Stimulated activated CD8-positive, alpha-beta memory T cell treated with anti-CD3 and anti-CD28 coated beads, Interleukin-15, amount 100 ng/mL, for 1 hour (primary cell): ENCODE measurements at regions not wholly inside any gene's neighbourhood (a gene's known extent, or its start where the extent isn't known, plus 50 kb on each side); places are given as distances from the start of the nearest gene placed in this dataset.
"Not testable (repeated sequence)": the region's sequence is repeated elsewhere in the genome, so short reads cannot be mapped to it uniquely, and the experiment has no call there.

Experiments
- DNase-seq: peaks from one replicate; pipeline ENCODE4 v3.0.0-alpha.2; 2020; ENCODE audit warnings: low read depth

- no peak for DNase-seq
These were observed 423.1 kb downstream of the BCOR start for GRCh38 chrX:39674490-39675161.

- no peak for DNase-seq
These were observed 422.6 kb downstream of the BCOR start for GRCh38 chrX:39675162-39675553.

DNA sequence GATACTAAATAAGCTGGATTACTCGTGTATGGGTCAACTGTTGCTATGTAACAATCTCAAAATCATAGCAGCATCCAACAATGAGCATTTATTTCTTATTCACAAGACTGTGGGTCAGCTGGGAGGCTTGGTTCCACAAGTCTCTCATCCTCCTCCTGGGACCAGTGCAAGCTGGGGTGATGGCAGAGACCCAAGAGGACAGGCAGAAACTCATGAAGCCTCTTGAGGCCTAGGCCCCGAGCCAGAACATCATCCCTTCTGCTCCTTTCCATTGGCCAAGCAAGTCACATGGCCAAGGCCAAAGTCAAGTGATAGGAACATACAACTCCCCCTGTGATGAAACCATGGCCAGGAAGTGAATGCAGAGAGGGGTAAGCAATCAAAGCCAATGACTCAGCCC, 422.1 kb downstream of the BCOR start:
- no peak for DNase-seq

DNA sequence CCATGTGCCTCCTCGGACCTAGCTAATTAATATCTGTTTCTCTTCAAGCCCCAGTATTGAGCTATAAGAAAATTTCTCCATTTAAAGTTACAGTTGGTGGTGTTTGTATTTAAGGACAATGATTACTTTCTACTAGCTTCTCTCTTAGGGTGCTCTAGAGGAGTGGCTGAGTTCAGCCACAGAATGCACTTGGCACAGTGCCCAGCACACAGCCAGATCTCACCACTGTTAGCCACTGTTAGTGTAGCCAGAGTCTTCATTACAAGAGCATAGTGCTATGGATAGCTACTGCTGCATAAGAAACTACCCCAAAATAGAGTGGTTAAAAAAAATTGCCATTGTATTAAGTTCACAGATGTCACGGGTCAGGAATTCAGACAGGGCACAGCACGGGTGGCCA, 421.3 kb downstream of the BCOR start:
- DNase-seq, result no peak

DNA sequence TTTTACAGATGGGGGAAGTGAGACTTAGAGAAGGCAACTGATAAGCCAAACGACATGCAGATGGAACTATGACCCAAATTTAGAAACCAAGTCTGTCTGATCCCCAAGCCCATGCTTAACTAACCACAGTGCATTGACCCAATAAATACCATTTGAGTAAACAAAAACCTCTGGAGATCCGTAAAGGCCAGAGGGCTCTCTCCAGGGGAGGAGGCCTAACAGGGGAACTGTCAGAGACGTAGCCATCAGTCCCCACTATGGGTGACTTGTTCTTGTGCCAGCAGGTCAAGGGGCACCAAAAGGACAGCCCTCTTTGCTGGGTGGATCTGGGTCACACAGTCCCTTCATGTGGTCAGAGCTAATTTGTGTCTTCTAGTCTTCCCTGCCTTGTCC, 420.2 kb downstream of the BCOR start:
- DNase-seq, result no peak

DNA sequence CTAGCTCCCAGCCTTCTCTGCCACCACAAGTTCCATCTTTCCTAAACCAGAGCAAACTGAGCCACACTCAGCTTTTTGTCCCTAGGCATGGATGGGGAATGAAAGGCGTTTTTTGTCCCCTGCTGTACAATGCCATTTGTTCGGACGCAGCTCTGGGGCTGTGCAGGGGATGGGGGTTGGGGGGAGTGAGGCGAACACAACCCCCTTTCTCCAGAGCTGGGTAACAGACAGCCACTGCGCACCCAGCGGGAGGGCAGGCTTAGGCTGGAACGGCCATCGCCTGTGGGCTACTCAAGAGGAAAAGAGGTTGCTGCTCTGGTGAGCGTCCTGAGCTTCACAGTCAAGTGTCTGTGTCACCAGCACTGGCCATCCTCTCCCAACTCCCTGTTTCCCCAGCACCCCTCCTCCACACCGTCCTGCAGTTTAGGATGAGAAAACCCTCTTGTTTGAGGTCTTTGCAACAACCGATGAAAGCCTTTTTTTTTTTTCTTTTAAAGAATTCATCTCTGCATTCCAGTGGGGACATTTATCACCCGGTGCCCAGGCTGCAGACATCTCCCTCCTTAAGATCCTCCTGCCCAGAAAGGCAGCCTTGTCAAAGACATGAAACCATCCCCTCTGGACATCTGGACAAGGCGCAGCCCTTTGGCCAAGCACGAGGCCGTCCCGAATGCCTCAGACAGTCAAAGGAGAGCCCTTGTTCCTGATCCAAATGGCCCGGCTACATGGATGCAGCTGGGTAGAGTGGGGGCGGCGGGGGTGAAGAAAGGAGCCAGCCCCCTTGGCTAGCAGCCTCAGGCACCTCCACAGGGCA, 419.6 kb downstream of the BCOR start:
- no peak for DNase-seq

DNA sequence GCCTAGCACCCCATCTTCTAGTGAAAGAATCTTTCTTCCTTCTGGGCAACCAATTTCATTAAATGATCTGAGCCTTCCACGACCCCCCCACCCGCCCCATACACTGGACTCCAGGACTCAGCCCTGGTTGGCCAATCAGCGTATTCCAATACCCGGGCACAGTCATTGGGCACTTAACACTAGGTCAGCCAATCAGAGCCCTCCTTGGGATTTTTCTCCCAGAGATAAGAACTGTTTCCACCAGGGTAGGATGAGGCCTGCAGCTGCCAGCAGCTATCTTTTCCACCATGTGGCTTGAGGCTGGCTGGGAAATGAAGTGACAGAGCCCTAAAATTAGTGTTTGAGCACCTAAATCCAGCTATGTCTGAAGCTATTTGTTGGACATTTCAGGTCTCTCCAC, 418.8 kb downstream of the BCOR start:
- DNase-seq, result no peak

- DNase-seq, result no peak
These were observed 418.1 kb downstream of the BCOR start for GRCh38 chrX:39679497-39680157.

GRCh38 chrX:39681885-39682284, 415.9 kb downstream of the BCOR start:
- DNase-seq, result no peak

DNA sequence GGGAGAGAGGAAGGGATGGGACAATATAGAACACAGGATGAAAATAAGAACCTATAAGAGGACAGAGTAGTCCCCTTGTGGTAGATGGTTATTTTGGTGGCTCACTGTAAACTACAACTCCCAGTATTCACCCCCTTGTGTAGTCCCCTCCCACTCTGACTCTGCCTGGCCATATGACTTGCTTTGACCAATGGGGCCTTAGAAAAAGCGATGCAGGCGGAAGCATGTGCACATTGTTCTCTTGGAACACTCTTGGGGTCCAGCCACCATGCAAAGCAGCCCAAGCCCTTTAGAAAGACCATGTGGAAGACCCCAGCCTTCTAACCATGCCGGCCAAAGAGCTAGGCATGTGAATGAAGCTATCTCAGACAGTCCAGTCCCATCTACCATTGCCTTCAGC, 415.0 kb downstream of the BCOR start:
- DNase-seq, result no peak

GRCh38 chrX:39688219-39688575, 409.6 kb downstream of the BCOR start:
- no peak for DNase-seq

GRCh38 chrX:39688576-39689375, 409.0 kb downstream of the BCOR start:
- no peak for DNase-seq

DNA sequence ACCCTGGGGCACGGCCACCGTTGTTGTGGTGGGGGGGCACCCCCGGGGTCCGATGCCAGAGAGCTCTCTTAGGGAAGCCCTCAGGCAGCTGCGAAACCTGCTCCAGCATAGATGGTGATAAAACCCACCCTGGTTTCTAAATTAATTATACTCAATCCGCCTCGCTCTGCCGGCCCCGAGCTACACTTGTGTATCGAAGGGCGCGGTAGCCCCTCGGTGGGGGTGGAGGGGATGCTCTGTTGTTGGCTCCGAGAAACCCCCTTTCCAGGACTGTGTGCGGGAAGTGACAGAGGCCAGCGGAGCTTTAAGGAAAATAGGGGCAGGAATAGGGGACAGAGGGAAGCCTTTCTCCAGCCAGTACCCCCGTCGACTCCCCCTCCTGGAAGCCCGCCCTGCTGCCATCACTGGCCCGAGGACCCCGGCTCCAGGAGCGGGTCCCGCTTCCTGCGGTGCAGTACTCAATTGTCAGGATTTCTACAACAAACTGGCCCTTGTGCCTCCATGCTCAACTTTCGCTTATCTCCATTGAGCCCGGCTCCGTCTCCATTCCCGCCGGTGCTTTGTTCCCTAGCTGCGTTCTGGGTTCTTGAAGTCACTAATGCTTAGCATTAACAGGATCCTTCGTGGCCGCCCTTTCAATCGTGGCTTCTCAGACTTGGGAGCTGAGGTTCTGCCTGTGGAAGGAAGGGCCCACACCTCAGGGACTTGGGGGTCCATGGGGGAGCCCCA, 408.2 kb downstream of the BCOR start:
- no peak for DNase-seq

DNA sequence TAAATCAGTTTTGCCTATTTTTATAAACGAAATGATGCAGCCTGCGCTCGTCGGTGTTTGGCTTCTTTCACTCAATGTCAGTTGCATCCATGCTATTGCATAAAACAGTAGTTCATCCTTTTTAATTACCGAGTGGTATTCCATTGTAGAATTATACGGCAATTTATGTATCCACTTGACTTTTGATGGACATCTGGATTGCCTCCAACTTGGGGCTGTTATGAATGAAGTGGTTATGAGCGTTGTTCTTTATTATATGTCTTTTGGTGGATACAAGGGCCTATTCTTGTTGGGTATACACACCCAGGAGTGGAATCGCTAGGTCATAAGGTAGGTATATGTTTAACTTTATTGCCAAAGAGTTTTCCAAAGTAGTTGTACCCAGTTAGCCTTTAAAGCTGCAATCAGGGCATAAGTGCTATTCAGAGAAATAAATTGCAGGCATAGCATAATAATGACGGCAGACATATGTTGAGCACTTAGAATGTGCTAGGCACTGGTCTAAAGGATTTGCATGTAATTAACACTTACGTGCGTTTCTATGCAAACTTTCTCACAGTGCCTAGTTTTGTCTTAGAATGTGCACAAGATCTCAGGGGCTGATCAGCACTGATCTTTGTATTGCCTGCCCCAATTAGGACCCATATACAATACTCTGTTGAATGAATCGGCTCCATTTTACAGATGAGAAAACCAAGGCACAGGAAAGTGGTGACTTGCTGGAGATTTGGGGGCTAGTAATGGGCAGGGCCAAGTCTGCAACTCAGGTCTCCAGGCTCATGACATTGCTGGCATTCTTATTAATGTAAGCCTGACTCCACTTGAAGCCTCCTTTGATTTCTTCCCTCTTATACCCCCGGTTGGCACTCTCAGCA, 407.0 kb downstream of the BCOR start:
- DNase-seq, result no peak

DNA sequence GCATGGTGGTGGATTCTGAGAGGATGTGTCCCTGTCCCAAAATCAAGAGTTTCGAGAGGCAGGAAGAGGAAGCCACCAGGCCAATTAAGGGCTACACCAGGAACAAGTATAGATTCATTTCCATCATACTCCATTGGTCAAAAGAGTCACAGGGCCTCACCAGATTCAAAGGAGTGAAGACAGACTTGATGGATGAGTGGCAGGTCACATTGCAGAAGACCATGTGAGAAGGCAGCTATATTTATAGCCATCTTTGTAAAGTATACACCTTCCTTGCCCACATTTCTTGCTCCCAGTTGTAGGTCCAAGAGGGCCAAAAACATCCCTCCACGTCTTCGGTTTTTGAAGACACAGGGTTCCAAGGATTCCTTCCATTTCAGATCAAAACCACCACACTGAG, 406.0 kb downstream of the BCOR start:
- no peak for DNase-seq

DNA sequence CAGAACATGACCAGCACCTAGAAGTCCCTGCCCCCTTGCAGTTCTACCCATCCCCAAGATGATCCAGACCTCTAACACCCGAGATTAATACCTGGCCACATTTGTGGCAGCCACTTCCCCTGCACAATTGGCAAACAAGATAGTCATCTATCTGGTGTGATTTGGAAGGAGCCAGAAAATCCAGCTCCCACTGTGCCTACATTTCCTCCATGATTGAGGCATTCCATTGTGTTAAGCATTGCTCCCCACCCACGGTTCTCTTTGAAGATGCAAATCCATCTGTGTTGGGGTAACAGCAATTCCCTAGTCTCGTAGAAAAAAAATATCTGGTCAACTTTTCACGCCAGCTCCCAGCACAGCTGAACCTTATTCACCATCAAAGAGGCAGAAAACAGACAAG, 405.0 kb downstream of the BCOR start:
- no peak for DNase-seq

DNA sequence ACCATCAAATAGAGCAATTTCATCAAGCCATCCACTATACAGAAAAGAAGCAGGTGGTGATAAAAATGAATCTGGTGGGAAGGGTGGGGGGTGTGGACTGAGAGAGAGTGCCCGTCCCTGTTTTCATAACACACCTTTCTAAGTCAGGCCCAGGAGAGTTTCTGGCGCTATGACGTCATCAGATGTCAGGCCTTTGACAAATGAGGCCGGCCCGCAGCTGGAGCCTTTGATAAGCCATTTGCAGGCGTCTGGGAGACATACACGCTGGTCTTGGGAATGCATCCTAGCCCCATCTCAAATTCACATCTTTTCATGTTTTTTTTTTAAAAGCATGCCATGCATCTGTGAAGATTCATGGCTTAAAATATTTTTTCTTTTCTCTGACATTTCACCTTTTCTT, 404.5 kb downstream of the BCOR start:
- DNase-seq, result no peak

- not testable (repeated sequence) for DNase-seq
These were observed 395.1 kb downstream of the BCOR start for GRCh38 chrX:39702636-39703035.

GRCh38 chrX:39703307-39703706, 394.5 kb downstream of the BCOR start:
- DNase-seq, result no peak

GRCh38 chrX:39704590-39704989, 393.2 kb downstream of the BCOR start:
- DNase-seq, result no peak

DNA sequence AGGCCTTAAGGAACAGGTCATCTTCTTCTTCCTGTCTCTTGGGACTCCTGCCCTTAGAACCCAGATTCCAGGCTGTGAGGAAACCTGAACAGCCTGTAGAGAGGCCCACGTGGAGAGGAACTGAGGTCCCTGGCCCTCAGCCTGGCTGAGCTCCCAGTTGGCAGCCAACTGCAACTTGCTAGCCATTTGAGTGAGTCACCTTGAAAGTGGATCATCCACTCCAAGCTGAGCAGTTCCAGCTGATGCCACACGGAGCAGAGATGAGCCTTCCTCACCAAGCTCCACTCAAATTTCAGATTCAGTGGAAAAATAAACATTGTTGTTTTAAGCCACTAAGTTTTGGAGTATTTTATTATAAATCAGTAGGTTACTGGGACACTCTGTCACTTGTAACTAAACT, 392.5 kb downstream of the BCOR start:
- DNase-seq, result no peak
